ENCODE measurements at regions not wholly inside any gene's neighbourhood (a gene's known extent, or its start where the extent isn't known, plus 50 kb on each side); places are given as distances from the start of the nearest gene placed in this dataset.

DNA sequence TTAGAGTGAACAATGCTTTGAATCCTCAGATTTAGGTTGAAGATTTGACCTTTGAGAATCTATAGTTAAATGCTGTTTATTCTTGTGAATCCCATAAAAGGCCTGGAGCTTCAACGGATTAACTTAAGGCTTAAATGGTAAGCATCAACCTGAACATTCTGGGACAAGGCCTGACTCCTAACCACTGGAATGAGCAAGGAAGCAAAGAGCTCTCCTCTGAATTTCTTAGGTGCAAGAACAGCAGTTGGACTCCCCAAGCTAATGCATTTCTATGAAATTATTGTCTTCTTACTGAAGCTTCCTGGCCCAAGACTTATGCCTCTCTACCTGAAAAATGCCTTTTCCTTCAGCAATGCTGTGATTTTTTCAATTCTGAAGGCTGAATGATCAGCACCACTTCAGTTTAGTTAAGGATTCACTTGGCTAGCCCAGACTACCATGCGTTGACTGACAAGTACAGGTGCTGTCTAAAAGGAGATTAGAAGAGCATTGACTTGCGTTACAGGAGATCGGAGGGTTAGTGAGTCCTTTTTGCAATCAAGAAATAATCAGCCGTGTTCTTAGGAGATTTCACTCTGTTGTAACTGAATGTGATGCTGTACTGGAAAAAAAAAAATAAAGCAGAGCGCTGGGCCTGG lies 178.5 kb downstream of the ZC3H11B start:
- TF ChIP-seq ZNF174 (tag by site-specific recombination; IDR thresholded peaks at IDR 0.05), result no peak
- TF ChIP-seq OSR2 (tag by site-specific recombination; IDR thresholded peaks at IDR 0.05), result no peak
- TF ChIP-seq ZNF626 (tag by site-specific recombination; IDR thresholded peaks at IDR 0.05), result no peak
- TF ChIP-seq, protein P1, sequence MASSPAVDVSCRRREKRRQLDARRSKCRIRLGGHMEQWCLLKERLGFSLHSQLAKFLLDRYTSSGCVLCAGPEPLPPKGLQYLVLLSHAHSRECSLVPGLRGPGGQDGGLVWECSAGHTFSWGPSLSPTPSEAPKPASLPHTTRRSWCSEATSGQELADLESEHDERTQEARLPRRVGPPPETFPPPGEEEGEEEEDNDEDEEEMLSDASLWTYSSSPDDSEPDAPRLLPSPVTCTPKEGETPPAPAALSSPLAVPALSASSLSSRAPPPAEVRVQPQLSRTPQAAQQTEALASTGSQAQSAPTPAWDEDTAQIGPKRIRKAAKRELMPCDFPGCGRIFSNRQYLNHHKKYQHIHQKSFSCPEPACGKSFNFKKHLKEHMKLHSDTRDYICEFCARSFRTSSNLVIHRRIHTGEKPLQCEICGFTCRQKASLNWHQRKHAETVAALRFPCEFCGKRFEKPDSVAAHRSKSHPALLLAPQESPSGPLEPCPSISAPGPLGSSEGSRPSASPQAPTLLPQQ (tag by site-specific recombination; IDR thresholded peaks at IDR 0.05), result no peak
- Histone ChIP-seq H3K9me3 (ENCODE audit: control insufficient read depth, insufficient read depth, low read depth, low read length) (no peaks in the 10 kb centered on the region), H3K27ac (ENCODE audit: extremely low read depth, low read depth, low read length) (no peak overlapping the region), H3K4me3 (ENCODE audit: low read depth, low read length) (no peak overlapping the region), H3K4me1 (ENCODE audit: control insufficient read depth, insufficient read depth, low read length) (no peaks in the 10 kb centered on the region), H3K36me3 (ENCODE audit: control insufficient read depth in 2 of 2, insufficient read depth in 1 of 2, low read length in 2 of 2) (no peaks in the 10 kb centered on the region)
- ChIA-PET CTCF (no interaction called here), POLR2A (no interaction called here)

DNA sequence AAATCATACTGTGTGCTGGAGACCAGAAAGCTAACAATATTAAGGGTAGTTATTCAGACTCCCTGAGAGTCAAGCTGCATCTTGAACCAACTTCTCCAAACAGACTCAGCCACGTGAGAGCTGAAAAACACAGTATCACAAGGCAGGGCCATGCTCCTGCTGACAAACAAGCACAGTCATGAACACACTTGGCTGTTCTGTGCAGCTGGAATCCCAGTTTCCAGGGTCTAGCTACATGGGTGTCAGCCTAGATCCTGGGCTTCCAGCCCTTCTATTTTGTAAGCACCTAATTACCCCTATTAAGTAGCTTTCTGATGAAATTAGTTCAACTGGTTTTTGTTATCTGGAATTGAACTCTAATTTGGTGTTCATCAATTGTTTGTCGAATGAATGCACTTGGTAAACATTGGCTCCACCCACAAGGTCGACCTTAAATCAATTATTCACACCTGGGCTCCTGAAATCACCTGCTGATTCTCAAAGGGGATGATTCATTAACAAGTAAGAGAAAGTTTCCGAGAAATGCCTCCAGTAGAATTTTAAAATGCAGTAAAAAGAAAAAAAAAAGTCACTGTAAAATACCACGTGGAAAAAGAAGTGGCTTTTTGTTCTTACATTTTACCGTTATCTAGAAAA lies 179.3 kb downstream of the ZC3H11B start:
- Histone ChIP-seq H3K27ac (ENCODE audit: extremely low read depth, low read depth, low read length) (no peak overlapping the region), H3K4me1 (ENCODE audit: control insufficient read depth, insufficient read depth, low read length) (no peaks in the 10 kb centered on the region), H3K9me3 (ENCODE audit: control insufficient read depth, insufficient read depth, low read depth, low read length) (no peaks in the 10 kb centered on the region), H3K36me3 (ENCODE audit: control insufficient read depth in 2 of 2, insufficient read depth in 1 of 2, low read length in 2 of 2) (no peaks in the 10 kb centered on the region), H3K4me3 (ENCODE audit: low read depth, low read length) (no peak overlapping the region)
- TF ChIP-seq ELK4 (IDR thresholded peaks at IDR 0.05; ENCODE audit: borderline replicate concordance, low read depth, low read length) (no peak), ZNF335 (tag by site-specific recombination; conservative IDR thresholded peaks at IDR 0.05) (no peak), ZNF37A (tag by site-specific recombination; IDR thresholded peaks at IDR 0.05) (no peak), TSHZ1 (tag by site-specific recombination; IDR thresholded peaks at IDR 0.05; ENCODE audit: borderline replicate concordance) (no peak), ZNF549 (tag by site-specific recombination; IDR thresholded peaks at IDR 0.05) (no peak), ZFP41 (tag by site-specific recombination; IDR thresholded peaks at IDR 0.05; ENCODE audit: borderline replicate concordance) (no peak), ZNF654 (tag by site-specific recombination; IDR thresholded peaks at IDR 0.05; ENCODE audit: low read depth) (no peak), ZNF416 (tag by site-specific recombination; IDR thresholded peaks at IDR 0.05) (no peak), ZNF449 (tag by site-specific recombination; IDR thresholded peaks at IDR 0.05) (no peak), ZBTB44 (tag by site-specific recombination; IDR thresholded peaks at IDR 0.05) (no peak), PATZ1 (tag by site-specific recombination; IDR thresholded peaks at IDR 0.05) (no peak)
- TF ChIP-seq, protein P2, sequence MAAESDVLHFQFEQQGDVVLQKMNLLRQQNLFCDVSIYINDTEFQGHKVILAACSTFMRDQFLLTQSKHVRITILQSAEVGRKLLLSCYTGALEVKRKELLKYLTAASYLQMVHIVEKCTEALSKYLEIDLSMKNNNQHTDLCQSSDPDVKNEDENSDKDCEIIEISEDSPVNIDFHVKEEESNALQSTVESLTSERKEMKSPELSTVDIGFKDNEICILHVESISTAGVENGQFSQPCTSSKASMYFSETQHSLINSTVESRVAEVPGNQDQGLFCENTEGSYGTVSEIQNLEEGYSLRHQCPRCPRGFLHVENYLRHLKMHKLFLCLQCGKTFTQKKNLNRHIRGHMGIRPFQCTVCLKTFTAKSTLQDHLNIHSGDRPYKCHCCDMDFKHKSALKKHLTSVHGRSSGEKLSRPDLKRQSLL (tag by site-specific recombination; IDR thresholded peaks at IDR 0.05), result no peak
- ChIA-PET CTCF (no interaction called here), POLR2A (no interaction called here)
